ENCODE measurements at regions not wholly inside any gene's neighbourhood (a gene's known extent, or its start where the extent isn't known, plus 50 kb on each side); places are given as distances from the start of the nearest gene placed in this dataset.

DNA sequence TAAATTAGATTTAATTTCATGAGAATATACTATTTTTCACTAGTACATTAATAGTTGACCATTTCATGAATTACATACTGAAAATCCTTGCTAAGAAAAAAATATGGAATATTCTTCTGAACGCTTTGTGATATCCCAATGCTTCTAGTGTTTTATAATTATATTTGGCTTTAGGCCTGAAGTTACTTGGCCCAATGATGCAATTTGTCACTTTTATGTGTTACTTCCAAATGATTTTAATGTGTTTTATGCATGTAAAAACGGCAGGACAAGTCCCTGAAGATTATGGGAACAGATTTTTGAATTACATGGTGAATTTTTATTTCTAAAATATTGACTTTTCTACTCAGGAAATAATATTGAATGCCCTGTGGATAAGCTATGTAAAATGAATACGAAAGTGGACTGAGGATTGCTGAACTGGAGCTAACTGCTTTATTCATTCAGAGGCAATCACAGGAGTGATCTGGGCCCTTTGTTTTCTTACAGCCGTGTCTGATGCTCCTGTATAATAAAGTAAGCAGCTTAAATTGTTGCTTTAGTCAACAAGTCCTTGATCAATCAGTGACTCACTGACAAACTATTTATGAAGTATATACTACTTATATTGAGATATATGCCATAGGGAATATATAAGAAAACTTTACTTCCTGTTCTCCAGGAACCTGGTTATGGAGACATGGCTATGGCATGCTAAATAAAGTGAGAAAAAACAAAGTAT is 543.0 kb upstream of the RGS18 start:
- TF ChIP-seq, protein P1, sequence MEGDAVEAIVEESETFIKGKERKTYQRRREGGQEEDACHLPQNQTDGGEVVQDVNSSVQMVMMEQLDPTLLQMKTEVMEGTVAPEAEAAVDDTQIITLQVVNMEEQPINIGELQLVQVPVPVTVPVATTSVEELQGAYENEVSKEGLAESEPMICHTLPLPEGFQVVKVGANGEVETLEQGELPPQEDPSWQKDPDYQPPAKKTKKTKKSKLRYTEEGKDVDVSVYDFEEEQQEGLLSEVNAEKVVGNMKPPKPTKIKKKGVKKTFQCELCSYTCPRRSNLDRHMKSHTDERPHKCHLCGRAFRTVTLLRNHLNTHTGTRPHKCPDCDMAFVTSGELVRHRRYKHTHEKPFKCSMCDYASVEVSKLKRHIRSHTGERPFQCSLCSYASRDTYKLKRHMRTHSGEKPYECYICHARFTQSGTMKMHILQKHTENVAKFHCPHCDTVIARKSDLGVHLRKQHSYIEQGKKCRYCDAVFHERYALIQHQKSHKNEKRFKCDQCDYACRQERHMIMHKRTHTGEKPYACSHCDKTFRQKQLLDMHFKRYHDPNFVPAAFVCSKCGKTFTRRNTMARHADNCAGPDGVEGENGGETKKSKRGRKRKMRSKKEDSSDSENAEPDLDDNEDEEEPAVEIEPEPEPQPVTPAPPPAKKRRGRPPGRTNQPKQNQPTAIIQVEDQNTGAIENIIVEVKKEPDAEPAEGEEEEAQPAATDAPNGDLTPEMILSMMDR (IDR thresholded peaks at IDR 0.05): no peak
- no peak for TF ChIP-seq POLR2AphosphoS5 (IDR thresholded peaks at IDR 0.05; ENCODE audit: insufficient read depth in 1 of 2, low read depth in 1 of 2)

All from vagina (tissue), 2 donors.